ENCODE measurements at regions not wholly inside any gene's neighbourhood (a gene's known extent, or its start where the extent isn't known, plus 50 kb on each side); places are given as distances from the start of the nearest gene placed in this dataset.

DNA sequence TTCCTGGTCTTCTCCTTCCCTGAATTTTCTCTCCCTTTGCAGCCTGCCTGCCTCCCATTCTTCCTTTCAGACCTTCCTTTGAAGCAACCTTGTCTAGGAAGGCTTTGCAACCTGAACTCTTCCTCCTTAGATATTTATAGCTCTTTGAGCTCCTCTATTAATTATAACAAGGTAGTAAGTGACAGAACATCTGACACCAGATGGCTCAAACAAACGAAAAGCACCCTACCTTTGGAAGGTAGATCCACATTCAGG, 57.2 kb upstream of the SLC1A4 start (continued):
- TF ChIP-seq, protein P1, sequence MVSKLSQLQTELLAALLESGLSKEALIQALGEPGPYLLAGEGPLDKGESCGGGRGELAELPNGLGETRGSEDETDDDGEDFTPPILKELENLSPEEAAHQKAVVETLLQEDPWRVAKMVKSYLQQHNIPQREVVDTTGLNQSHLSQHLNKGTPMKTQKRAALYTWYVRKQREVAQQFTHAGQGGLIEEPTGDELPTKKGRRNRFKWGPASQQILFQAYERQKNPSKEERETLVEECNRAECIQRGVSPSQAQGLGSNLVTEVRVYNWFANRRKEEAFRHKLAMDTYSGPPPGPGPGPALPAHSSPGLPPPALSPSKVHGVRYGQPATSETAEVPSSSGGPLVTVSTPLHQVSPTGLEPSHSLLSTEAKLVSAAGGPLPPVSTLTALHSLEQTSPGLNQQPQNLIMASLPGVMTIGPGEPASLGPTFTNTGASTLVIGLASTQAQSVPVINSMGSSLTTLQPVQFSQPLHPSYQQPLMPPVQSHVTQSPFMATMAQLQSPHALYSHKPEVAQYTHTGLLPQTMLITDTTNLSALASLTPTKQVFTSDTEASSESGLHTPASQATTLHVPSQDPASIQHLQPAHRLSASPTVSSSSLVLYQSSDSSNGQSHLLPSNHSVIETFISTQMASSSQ (IDR thresholded peaks at IDR 0.05; ENCODE audit: low read depth) = no peak
- TF ChIP-seq, protein P1 (CRISPR knock-in tag; IDR thresholded peaks at IDR 0.05; ENCODE audit: borderline replicate concordance) = no peak

DNA sequence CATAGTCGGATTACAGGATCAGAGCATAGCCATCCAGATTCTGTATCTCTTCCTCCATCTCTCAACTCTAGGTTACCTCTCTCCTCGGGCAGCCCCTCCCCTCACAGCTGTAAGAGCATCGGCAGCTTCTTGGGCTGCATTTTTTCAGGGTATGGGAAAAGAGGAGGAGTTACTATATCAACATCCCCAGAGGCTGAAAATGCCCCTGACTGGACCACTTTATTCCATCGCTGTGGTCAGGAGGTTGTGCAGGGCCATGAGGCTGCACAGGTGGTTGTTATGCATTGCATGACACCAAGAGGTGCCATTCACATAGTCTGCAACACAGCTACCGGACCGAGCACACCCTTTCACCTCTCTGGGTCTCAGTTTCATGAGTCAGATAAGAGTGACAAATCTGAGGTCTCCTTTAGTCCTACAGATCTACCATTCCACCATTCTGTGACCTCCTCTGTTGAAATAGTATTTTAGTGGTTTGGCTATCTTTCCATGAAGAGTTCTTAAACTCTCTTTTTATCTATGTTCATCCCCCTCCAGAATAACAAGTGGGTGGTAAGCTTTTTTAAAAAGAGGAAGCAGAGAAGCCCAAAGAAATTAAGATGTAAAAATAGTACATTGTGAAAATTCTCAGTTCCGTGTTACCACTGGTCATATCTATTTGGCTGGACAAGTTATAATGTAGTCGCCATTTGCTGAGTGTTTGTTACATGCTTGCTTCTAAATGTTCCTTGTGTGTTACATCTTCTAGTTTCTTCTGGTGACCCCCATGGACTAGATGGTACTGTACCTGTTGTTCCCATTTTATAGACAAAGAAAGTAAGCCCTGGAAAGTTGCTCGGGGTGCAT, 56.6 kb upstream of the SLC1A4 start:
- no peak overlapping the region for H3K27ac ChIP-seq (ENCODE audit: extremely low read length, insufficient read depth, low read length)
- no TSS peak for BruUV-seq (replicated peaks)
- FAIRE-seq (peak; percentile 12), DNase-seq (ENCODE audit: low spot score) (no peak), ATAC-seq (no peak)
- H3K4me3 ChIP-seq (replicated peaks in 1 of 3; ENCODE audit: insufficient read depth in 1 of 3, low read depth in 2 of 3, low read length in 3 of 3) = no peak overlapping the region
- intact Hi-C loops (cut with micrococcal nuclease; ENCODE audit: unreplicated experiment) = no loop called here
- POLR2A ChIA-PET = no interaction called here
- no peak overlapping the region for H3K4me2 ChIP-seq (ENCODE audit: low read depth, low read length)
- H3K9me3 ChIP-seq (ENCODE audit: low read length) = no peaks in the 10 kb centered on the region
- peaks cover 0 to 26% of the 10 kb centered on the region in 2 experiments; a peak in 3 of 5 replicates for H3K27me3 ChIP-seq (ENCODE audit: control insufficient read depth in 1 of 2, insufficient read depth in 2 of 2, low read length in 2 of 2)
- no peak overlapping the region for H3K9ac ChIP-seq (ENCODE audit: insufficient read depth, low read depth, low read length)
- no peaks in the 10 kb centered on the region for H3K79me2 ChIP-seq (ENCODE audit: insufficient read depth, low read length)
- TF ChIP-seq SETDB1 (CRISPR knock-in tag; IDR thresholded peaks at IDR 0.05; ENCODE audit: borderline replicate concordance) (no peak), ZNF841 (CRISPR knock-in tag; IDR thresholded peaks at IDR 0.05; ENCODE audit: borderline replicate concordance) (no peak)
- TF ChIP-seq, protein P2, sequence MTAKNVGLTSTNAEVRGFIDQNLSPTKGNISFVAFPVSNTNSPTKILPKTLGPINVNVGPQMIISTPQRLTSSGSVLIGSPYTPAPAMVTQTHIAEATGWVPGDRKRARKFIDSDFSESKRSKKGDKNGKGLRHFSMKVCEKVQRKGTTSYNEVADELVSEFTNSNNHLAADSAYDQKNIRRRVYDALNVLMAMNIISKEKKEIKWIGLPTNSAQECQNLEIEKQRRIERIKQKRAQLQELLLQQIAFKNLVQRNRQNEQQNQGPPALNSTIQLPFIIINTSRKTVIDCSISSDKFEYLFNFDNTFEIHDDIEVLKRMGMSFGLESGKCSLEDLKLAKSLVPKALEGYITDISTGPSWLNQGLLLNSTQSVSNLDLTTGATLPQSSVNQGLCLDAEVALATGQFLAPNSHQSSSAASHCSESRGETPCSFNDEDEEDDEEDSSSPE (CRISPR knock-in tag; IDR thresholded peaks at IDR 0.05) = no peak
- in situ Hi-C loops (cut with HindIII; ENCODE audit: extremely low pct_ligation_motif_present, low pct_unique_long_range_greater_than_20kb) = no loop called here
- WGBS (ENCODE audit: low lambda C conversion rate) = 39% methylated on average over 9 of the region's 9 CpGs
- no peaks in the 10 kb centered on the region for H3K36me3 ChIP-seq (replicated peaks in 1 of 2; ENCODE audit: control insufficient read depth in 1 of 2, insufficient read depth in 2 of 2, low read length in 2 of 2)
- peaks cover 6% of the 10 kb centered on the region for H3K4me1 ChIP-seq (ENCODE audit: insufficient read depth, low read length)
- CTCF ChIA-PET (ENCODE audit: low intra/inter-chr PET ratio, low total read pairs) = no interaction called here
- H4K20me1 ChIP-seq (ENCODE audit: insufficient read depth, low read length) = no peaks in the 10 kb centered on the region
- no peak overlapping the region for H2AFZ ChIP-seq (ENCODE audit: low read length)

All from HepG2 (cell line).